Ovary (tissue), 7 donors: ENCODE measurements at regions not wholly inside any gene's neighbourhood (a gene's known extent, or its start where the extent isn't known, plus 50 kb on each side); places are given as distances from the start of the nearest gene placed in this dataset.

ENCODE experiments used
- DNase-seq, 5 donors: peaks; one replicate each; pipeline ENCODE4 v3.0.0-alpha.2; 2019 to 2020
- H3K27ac ChIP-seq, 2 donors: fragments of 200-600 bp; one replicate each; pipeline versions ENCODE4 v1.5.1 to v1.8.0; 2019 to 2022
- H3K27me3 ChIP-seq: fragments of 200-600 bp; one replicate; pipeline ENCODE4 v1.8.0; 2022
- H3K36me3 ChIP-seq: fragments of 200-600 bp; sonication (generic); one replicate; pipeline ENCODE4 v1.5.1; 2019
- H3K4me1 ChIP-seq: one replicate; pipeline ENCODE4 v1.8.1; 2013; ENCODE audit warnings: mild to moderate bottlenecking, moderate library complexity; ENCODE audit not compliant: insufficient read depth
- H3K4me3 ChIP-seq: fragments of 200-600 bp; sonication (generic); one replicate; pipeline ENCODE4 v1.5.1; 2017
- H3K9me3 ChIP-seq, 2 donors: fragments of 200-600 bp in 1 of 2; sonication (generic) in 1 of 2; one replicate each; pipeline versions ENCODE4 v1.5.1 to v1.8.1; 2013 to 2019; ENCODE audit warnings: mild to moderate bottlenecking in 1 of 2, moderate library complexity in 1 of 2
- EP300 ChIP-seq: sonication (generic); formaldehyde crosslinking; IDR thresholded peaks from one replicate; pipeline ENCODE4 v1.6.1; 2017; ENCODE audit warnings: antibody characterized with exemption
- POLR2A ChIP-seq: fragments of 450-650 bp; IDR thresholded peaks from one replicate; pipeline ENCODE4 v1.6.1; 2017; ENCODE audit warnings: antibody characterized with exemption, mild to moderate bottlenecking, moderate library complexity
- WGBS, 3 donors: extraction: QIAGEN DNeasy Blood & Tissue Kit in 1 of 3; methylation state at CpG; one replicate each; pipeline versions ENCODE4 v1.1.5 to v1.1.7; 2013 to 2017; 5-methylcytosine and 5-hydroxymethylcytosine counted together
- intact Hi-C, 4 donors: fragments of 100-400 bp; cut with DNase I; formaldehyde crosslinking; loops; one replicate each; pipeline versions ENCODE4 v1.11.0 to v1.15.1; 2022 to 2023
- TF ChIP-seq, protein P1 (sequence below), 3 donors: fragments of 450-650 bp in 2 of 3; fragments of 200-600 bp in 1 of 3; IDR thresholded peaks; one replicate each; pipeline versions ENCODE4 v1.5.1 to v1.8.0; 2016 to 2022; ENCODE audit warnings: antibody characterized with exemption in 3 of 3, mild to moderate bottlenecking in 1 of 3
- donor health status: DM: no; HTN: no; CAD: no; lungs with moderate emphysema.
- donor health status: DM: no; HTN: no; CAD: no.
- donor health status: Bipolar disorder and iron deficiency.
- donor health status: DM: no; HTN: no; CAD: no.
- donor health status: DM: yes; HTN: yes; CAD: no.

GRCh38 chr20:52874241-52874640, 97.9 kb upstream of the TSHZ2 start:
- TF ChIP-seq POLR2A: no peak
- TF ChIP-seq, protein P1, sequence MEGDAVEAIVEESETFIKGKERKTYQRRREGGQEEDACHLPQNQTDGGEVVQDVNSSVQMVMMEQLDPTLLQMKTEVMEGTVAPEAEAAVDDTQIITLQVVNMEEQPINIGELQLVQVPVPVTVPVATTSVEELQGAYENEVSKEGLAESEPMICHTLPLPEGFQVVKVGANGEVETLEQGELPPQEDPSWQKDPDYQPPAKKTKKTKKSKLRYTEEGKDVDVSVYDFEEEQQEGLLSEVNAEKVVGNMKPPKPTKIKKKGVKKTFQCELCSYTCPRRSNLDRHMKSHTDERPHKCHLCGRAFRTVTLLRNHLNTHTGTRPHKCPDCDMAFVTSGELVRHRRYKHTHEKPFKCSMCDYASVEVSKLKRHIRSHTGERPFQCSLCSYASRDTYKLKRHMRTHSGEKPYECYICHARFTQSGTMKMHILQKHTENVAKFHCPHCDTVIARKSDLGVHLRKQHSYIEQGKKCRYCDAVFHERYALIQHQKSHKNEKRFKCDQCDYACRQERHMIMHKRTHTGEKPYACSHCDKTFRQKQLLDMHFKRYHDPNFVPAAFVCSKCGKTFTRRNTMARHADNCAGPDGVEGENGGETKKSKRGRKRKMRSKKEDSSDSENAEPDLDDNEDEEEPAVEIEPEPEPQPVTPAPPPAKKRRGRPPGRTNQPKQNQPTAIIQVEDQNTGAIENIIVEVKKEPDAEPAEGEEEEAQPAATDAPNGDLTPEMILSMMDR (IDR thresholded peaks at IDR 0.05): no peak
- no peak for TF ChIP-seq EP300
- Histone ChIP-seq H3K27me3 (no peaks in the 10 kb centered on the region), H3K4me1 (no peaks in the 10 kb centered on the region), H3K4me3 (no peak overlapping the region), H3K27ac (no peak overlapping the region), H3K36me3 (no peaks in the 10 kb centered on the region), H3K9me3 (no peaks in the 10 kb centered on the region)
- WGBS, 3 donors: 89 to 91% (median 91%) methylated on average over 3 of the region's 3 CpGs
- intact Hi-C loops: no loop called here
- no peak for DNase-seq

DNA sequence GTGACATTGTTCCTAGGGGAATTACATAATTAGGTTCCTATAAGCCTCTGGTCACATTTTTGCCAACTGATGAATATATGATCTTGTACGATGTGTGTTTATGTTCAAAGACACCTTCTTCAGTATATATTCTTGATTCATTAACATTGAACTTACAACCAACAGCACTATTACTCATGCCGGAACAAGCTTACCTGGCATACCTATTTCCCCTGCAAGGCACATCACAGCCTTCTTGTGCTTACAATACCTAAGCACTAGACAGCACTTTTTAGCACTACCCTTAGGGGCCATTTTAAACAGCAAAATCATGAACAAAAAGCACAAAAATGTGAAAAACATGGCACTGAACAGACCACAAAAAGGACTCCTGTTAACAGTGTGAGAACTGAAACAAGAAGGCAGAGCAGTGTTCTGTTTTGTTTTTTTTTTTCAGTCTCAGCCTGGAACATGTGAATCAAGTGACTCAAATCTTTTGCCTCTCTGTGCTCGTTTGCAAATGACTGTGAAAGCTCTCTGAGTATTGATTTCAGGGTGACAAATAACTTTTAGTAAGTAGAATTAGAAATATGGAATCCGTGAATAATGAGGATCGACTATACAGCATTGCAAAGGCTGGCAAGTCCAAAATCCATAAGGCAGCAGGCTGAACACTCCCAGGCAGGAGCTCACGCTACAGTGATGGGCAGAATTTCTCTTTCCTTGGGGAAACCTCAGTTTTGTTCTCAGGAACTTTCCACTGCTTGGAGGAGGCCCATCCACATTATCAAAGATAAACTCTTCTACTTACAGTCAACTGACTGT, 102.3 kb upstream of the TSHZ2 start:
- Histone ChIP-seq H3K9me3 (no peaks in the 10 kb centered on the region), H3K27ac (no peak overlapping the region), H3K27me3 (no peaks in the 10 kb centered on the region), H3K36me3 (no peaks in the 10 kb centered on the region), H3K4me1 (no peaks in the 10 kb centered on the region), H3K4me3 (no peak overlapping the region)
- TF ChIP-seq EP300 (no peak), POLR2A (no peak)
- TF ChIP-seq, protein P1 (IDR thresholded peaks at IDR 0.05): no peak
- no peak for DNase-seq
- WGBS, 3 donors: 88 to 92% (median 91%) methylated on average over 6 of the region's 6 CpGs
- intact Hi-C loops: no loop called here

GRCh38 chr20:52869276-52869675, 102.9 kb upstream of the TSHZ2 start:
- no peaks in the 10 kb centered on the region for H3K9me3 ChIP-seq
- H3K36me3 ChIP-seq: no peaks in the 10 kb centered on the region
- WGBS, 3 donors: 89 to 98% (median 94%) methylated on average over 2 of the region's 2 CpGs
- intact Hi-C loops: no loop called here
- no peaks in the 10 kb centered on the region for H3K27me3 ChIP-seq
- no peak overlapping the region for H3K27ac ChIP-seq
- no peak overlapping the region for H3K4me3 ChIP-seq
- TF ChIP-seq POLR2A: no peak
- TF ChIP-seq, protein P1 (IDR thresholded peaks at IDR 0.05): no peak
- no peak for TF ChIP-seq EP300
- no peak for DNase-seq
- no peaks in the 10 kb centered on the region for H3K4me1 ChIP-seq

DNA sequence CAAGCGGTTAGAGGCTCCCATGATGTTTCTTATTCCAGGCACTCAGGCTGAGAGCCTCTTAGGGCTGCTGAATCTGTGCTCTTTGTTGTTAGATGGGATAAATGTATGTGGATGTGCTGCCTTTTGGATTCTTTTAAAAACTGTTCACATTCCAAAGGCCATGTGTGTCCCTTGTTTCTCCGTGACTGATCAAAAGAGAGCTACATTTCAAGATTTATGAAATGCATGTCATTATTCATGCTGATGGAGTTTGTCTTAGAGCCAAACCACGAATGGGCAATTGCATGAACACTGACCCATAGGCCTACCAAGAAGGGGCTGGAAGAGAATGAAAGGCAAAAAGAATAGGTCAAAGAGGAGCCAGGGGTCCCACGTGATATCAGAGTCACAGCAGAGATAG, 104.9 kb upstream of the TSHZ2 start:
- no peaks in the 10 kb centered on the region for H3K27me3 ChIP-seq
- H3K36me3 ChIP-seq: no peaks in the 10 kb centered on the region
- no peak overlapping the region for H3K4me3 ChIP-seq
- TF ChIP-seq POLR2A (no peak), EP300 (no peak)
- TF ChIP-seq, protein P1 (IDR thresholded peaks at IDR 0.05): no peak
- WGBS, 3 donors: 67 to 68% (median 68%) methylated on average over 4 of the region's 4 CpGs
- no peaks in the 10 kb centered on the region for H3K9me3 ChIP-seq
- intact Hi-C loops: no loop called here
- DNase-seq: no peak
- no peak overlapping the region for H3K27ac ChIP-seq
- no peaks in the 10 kb centered on the region for H3K4me1 ChIP-seq
